Skin epidermis (tissue), 12 donors: ENCODE measurements at regions not wholly inside any gene's neighbourhood (a gene's known extent, or its start where the extent isn't known, plus 50 kb on each side); places are given as distances from the start of the nearest gene placed in this dataset.
"Not testable (repeated sequence)": the region's sequence is repeated elsewhere in the genome, so short reads cannot be mapped to it uniquely, and the experiment has no call there.

Source experiments
- H3K27ac ChIP-seq, 21 experiments: fragments of 200-600 bp; sonication (generic) in 11 of 21; one replicate each; pipeline ENCODE4 v1.5.0; 2020; ENCODE audit warnings: mild to moderate bottlenecking in 3 of 21, inconsistent platforms in 2 of 21, moderate library complexity in 2 of 21
- H3K4me3 ChIP-seq, 7 experiments: fragments of 200-600 bp; sonication (generic) in 2 of 7; one replicate each; pipeline ENCODE4 v1.5.0; 2020; ENCODE audit warnings: inconsistent platforms in 2 of 7, mild to moderate bottlenecking in 2 of 7, moderate library complexity in 1 of 7

DNA sequence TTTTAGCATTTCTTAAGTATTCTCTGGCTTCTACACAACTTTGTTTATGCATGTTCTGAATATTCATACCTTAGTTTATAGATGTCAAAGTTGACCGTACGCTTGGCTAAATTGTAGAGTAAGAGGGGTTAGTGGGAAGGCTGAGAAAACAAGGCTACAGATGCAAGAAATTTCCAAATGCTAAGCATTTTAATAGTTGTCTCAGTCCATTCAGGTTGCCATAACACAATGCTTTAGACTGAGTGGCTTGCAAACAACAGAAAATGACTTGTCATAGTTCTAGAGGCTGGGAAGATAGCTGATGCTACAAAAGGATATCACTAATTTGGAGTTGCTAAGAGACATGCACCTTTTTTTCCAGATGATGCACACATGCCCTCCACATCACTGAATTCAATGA lies 53.0 kb upstream of the C1QTNF3 start:
- H3K27ac ChIP-seq, H3K4me3 ChIP-seq: not testable (repeated sequence)

DNA sequence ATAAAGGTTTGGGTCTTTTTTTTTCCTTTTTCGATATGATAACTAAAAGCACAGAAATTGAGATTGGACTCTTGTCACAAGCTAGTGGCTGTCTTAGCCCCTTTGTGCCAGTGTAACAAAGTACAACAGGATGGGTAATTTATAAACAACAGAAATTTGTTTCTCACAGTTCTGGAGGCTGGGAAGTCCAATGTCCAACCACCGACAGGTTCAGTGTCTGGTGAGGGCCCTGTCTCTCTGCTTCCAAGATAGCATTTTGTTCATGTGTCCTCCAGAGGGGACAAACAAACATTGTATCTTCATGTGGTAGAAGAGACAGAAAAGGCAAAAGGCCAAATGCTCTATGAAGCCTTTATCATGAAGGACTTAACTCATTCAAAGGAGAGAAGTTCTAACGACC lies 56.9 kb upstream of the C1QTNF3 start:
- not testable (repeated sequence) for H3K4me3 ChIP-seq, H3K27ac ChIP-seq

DNA sequence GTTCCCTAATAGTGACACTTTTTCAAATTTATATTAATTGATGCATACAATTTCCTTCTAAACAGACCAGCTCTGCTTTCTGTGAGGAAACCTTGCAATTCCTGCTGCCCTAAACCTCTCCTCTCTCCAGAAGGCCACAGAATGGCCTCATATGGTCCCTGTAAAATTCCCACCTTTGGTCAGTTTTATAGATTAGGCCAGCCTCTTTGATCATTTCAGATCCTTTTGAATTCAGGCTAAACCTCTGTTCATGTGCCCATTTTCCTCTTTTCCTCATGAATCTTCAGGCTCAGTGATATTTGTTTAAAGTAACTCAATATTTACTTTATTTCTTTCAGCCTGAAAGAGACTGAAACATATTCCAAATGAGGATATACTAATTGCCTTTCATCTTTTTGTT lies 58.6 kb upstream of the C1QTNF3 start:
- H3K4me3 ChIP-seq, H3K27ac ChIP-seq: not testable (repeated sequence)

DNA sequence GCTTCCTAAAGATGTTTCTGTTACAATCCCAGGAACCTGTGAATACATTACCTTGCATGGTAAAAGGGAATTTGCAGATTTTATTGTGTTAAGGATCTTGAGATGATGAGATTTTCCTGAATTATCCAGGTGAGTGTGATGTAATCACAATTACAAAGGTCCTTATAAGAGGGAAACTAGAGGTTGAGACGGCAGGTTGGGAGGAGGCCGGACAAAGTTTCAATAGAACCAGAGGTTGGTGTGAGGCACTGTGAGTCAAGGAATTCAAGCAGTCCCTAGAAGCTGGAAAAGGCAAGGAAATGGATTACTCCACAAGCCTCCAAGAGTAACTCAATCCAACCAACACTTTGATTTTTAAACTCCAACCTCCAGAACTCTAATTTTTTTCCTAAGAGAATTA lies 65.9 kb upstream of the C1QTNF3 start:
- H3K4me3 ChIP-seq, H3K27ac ChIP-seq: not testable (repeated sequence)

DNA sequence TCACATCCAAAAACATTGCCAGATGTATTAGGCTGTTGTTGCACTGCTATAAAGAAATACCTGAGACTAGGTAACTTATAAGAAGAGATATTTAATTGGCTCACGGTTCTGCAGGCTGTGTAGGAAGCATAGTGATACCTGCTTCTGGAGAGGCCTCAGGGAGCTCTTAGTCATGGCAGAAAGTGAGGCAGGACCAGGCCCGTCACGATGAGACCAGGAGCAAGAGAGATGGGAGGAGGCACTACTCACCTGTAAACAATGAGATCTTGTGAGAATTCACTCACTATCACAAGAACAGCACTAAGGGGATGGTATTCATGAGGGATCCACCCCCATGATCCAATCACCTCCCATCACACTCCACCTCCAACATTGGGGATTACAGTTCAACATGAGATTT lies 81.3 kb upstream of the C1QTNF3 start:
- not testable (repeated sequence) for H3K4me3 ChIP-seq, H3K27ac ChIP-seq

DNA sequence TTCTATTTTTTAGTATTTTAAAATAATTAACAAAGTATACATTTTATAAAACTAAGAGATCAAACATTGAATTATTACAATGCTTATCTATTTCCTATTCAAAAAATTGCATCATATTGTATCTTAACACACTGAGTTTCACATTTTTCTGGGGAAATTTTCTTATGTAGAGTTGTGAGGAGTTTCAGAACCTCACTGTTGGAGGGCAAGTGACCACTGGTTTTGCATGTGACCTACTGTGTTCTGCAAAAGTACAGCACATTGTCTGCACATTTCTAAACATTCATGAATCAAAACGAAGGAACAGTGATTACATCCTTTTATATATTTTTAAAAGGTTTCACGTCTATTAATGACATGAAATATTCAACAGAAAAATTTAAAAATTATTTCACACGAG lies 82.3 kb upstream of the C1QTNF3 start:
- H3K4me3 ChIP-seq, H3K27ac ChIP-seq: not testable (repeated sequence)

DNA sequence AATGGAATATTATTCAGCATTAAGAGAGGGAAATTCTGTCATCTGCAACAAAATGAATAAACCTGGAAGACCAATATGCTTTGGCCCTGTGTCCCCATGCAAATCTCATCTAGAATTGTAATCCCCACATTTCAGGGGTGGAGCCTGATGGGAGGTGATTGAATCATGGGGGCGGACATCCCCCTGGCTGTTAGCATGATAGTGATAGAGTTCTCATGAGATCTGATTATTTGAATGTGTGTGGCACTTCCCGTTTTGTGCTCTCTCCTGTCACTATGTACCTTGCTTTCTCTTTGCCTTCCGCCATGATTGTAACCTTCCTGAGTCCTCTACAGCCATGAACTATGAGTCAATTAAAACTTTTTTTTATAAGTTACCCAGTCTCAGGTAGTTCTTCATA lies 83.7 kb upstream of the C1QTNF3 start:
- not testable (repeated sequence) for H3K27ac ChIP-seq, H3K4me3 ChIP-seq

DNA sequence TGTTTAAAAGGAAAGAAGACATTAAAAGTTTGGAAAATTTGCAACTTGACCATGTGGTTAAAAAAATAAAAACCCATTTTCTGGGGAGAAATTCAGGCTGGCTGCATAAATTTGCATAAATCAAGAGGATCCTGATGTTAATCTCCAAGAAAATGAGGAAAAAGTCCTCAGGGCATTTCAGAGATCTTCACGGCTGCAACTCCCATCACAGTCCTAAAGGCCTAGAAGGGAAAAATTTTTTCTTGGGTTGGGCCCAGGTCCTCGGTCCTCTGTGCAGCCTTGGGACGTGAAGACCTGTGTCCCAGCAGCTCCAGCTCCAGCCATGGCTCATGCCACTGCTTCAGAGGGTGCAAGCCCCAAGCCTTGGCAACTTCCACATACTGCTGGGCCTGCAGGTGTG lies 84.8 kb upstream of the C1QTNF3 start:
- H3K27ac ChIP-seq, H3K4me3 ChIP-seq: not testable (repeated sequence)

DNA sequence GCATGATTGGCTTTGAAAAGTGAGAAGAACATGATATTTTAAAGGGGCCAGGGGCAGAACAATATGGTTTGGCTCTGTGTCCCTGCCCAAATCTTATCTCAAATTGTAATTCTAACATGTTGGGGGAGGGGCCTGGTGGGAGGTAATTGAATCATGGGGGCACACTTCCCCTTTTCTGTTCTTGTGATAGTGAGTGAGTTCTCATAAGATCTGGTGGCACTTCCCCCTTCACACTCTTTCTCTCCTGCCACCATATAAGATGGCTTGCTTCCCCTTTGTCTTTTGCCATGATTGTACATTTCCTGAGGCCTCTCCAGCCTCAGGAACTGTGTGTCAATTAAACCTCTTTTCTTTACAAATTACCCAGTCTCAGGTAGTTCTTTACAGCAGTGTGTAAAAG lies 85.9 kb upstream of the C1QTNF3 start:
- H3K27ac ChIP-seq, H3K4me3 ChIP-seq: not testable (repeated sequence)

DNA sequence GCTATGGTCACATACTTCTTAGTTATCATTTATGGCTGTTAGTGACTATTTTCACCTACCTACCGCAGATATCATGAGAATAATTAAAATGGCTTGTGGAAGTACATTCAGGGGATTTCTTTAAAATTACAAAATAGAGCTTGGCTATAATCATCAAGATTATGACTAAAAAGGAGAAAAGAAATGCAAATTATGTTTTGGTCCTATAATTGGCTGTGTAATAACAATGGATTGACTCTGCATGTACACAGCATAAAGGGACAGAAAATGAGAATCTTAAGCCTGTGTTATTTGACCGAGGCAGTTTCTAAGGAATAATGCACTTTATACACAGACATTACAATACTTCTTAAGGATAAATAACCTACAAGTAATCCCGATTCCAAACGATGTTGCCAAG lies 112.0 kb upstream of the C1QTNF3 start:
- not testable (repeated sequence) for H3K4me3 ChIP-seq, H3K27ac ChIP-seq

DNA sequence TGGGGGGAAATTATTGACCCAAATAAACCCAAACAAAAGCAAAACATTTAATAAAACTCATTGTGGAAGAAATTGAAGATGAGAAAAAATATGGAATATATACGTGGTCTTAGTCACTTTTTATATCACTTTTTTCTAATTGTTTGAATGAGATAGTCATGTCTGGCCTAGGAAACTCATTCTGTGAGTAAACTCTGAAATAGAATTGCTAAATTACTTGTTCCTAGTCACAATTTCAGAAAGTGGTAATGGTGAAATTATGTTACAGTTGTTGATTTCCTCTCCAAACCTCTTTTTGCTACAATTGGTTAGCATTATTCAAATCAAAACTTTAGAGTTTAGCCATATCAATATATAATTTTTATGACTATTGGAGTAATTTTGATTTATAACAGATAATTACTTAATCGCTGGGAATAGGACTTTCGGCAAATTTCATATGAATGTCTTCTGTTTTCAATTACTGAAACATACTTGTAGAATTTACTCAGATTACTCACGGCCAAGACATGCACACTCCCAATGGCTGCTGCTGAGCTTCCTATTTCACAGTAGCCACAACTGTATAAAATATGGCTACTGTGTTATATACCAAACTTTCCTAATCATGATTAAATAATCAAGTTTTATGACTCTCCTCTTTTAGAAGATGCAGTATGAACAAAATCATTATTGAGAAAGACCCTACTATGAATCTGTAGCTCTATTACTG lies 113.8 kb upstream of the C1QTNF3 start:
- H3K4me3 ChIP-seq, H3K27ac ChIP-seq: not testable (repeated sequence)

DNA sequence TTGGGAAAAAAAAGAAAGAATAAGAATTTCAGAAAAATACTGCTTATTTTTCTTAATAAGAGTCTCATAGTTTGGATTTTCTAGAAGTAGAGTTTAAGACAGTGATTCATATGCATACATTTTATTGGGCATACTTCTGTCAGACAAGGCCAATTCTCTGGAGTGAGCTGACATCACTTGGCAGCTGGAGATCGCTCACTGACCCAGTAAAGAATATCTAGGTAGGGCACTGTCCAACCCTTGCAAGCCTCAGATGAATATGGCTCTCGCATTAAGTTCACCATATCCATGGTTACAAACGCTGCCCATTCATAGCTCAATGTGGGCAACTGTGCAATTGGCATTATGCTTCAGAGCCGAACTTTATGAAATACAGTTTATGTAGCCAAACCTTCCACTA lies 117.9 kb upstream of the C1QTNF3 start:
- H3K27ac ChIP-seq, H3K4me3 ChIP-seq: not testable (repeated sequence)

DNA sequence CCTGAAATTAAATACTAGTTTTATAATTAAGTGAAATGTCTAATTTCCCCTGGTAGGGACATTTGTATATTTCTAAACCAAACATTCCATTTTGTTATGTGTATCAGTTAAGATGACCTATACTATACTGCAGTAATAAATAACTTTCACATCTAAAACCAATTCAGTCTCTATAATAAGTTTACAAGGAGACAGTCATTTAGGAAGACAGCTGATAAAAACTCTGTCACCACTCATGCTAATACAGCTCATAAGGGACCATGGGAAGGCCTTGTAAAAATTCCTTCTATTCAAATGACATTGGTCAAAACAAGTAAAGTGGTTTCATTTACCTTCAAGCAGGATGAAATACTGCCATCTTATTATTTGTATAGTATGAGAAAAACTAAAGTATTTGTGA lies 128.4 kb upstream of the C1QTNF3 start:
- not testable (repeated sequence) for H3K27ac ChIP-seq, H3K4me3 ChIP-seq

DNA sequence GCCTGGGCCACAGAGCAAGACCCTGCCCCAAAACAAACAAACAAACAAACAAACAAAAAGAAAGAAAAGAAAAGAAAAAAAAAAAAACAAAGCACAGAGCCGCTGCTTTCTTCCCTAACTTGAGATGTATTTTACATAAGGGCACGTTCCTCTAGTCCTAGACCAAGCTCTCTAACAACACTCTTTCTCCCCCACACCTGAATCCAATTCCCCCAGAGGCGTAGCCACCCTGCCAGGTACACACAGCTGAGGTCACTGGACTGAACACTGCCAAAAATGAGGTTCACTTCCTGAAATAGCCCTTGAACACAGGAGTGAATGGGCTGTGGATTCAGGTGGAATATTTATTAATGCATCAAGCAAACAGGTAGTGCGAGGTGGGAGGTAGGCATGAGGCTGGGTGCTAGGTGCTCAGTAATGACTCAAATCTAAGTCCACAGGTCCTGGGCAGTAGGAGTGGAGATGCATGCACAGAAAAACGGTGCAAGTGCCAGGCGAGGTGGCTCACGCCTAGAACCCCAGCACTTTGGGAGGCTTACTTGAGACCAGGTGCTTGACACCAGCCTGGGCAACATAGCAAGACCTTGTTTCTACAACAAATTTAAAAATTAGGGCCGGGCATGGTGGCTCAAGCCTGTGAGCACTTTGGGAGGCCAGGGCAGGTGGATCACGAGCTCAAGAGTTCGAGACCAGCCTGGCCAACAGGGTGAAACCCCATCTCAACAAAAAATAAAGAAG lies 136.6 kb upstream of the C1QTNF3 start:
- not testable (repeated sequence) for H3K4me3 ChIP-seq, H3K27ac ChIP-seq

DNA sequence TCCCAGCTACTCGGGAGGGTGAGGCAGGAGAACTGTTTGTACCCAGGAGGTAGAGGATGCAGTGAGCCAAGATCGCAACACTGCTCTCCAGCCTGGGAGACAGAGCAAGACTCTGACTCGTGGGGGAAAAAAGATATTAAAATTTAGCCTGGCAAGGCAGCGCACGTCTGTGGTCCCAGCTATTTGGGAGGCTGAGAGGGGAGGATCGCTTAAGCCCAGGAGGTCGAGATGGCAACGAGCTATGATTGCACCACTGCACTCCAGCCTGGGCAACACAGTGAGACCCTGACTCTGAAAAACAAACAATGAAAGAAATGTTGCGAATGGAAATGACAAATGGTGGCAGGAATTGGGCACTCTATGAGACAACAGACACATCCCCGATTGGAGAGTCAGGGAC lies 137.2 kb upstream of the C1QTNF3 start:
- not testable (repeated sequence) for H3K27ac ChIP-seq

DNA sequence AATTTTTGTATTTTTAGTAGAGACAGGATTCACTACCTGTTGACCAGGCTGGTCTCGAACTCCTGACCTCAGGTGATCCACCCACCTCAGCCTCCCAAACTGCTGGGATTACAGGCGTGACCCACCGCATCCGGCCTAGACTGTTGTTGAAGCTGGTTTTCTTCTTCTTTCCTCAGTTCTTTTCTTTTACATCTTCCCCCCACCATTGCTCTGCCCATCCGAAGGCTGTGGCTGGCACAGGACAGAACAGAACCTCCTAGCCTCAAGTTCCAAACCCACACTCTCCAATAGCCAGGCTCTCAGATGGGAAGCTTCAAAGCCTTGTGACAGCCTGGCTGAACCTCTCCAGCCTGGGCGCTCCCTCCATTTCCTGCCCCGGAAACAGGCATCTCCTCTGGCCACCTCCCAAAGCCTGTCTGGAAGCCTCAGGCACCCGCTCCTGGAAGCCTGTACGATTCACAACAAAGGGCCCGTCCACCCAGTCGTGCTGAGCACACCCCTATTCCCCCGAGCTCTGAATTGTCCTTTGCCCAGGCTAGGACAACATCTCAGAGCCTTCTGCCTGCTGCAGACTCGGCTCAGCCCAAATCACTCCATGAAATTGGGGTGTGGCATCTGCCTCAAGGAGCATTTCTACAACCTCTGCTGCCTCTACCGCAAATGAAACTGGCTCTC lies 138.1 kb upstream of the C1QTNF3 start:
- H3K27ac ChIP-seq, result not testable (repeated sequence)

More for the DNA sequence above, 137.2 kb upstream of the C1QTNF3 start:
- not testable (repeated sequence) for H3K4me3 ChIP-seq

DNA sequence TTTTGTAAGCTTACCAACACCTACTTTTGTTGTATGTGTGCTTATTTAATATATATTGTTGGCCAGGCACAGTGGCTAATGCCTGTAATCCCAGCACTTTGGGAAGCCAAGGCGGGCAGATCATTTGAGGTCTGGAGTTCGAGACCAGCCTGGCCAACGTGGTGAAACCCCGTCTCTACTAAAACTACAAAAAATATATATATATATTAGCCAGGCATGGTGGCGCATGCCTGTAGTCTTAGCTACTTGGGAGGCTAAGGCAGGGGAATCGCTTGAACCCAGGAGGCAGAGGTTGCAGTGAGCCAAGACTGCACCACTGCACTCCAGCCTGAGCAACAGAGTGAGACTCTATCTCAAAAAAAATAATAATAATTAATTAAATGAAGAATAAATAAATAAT lies 142.0 kb upstream of the C1QTNF3 start:
- not testable (repeated sequence) for H3K4me3 ChIP-seq, H3K27ac ChIP-seq

More for the DNA sequence above, 138.1 kb upstream of the C1QTNF3 start:
- H3K4me3 ChIP-seq, result not testable (repeated sequence)

DNA sequence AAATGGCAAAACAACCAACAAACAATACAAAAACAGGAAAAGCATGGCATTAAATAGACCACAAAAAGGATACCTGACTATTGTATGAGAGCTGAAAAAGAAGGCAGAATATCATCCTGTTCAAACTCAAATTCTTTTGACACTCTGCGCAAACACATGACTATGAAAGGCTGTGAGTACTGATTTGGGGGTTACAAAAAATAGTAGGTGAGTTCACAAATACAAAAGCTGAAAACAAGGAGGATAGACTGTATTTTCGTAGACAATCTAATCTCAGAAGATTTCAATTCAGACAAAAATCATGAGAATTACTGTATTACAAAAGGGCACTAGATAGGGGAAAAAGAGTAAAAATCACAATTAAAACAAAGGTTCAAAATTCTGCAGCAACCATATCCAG lies 142.6 kb upstream of the C1QTNF3 start:
- not testable (repeated sequence) for H3K27ac ChIP-seq, H3K4me3 ChIP-seq

DNA sequence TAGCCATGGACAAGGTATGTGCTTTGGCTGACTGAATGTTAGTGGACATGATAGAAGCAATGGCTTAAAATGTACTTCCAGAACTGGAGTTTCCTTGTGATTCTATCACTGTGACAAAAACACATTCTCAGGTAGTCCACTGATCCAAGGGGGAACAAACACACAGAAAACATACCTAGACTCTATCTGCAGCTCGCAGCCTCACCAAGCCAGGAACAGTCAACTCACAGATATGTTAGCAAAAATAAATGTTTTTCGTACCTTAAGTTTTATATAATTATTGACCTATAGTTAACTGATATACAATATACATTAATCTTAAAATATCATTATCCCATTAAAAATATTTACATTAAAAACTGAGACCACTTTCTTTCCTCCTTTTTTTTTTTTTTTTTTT lies 143.1 kb upstream of the C1QTNF3 start:
- H3K4me3 ChIP-seq, H3K27ac ChIP-seq: not testable (repeated sequence)

DNA sequence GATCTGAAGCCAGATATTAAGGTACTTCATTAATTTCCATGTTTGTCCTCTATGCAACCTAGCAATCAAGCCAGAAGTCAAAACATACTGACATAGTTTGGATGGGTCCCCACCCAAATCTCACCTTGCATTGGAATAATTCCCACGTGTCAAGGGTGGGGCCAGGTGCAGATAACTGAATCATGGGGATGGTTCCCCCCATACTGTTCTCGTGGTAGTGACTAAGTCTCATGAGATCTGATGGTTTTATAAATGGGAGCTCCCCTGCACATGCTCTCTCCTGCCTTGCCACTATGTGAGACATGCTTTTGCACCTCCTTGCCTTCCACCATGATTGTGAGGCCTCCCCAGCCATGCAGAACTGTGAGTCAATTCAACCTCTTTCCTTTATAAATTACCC lies 143.9 kb upstream of the C1QTNF3 start:
- not testable (repeated sequence) for H3K27ac ChIP-seq, H3K4me3 ChIP-seq

DNA sequence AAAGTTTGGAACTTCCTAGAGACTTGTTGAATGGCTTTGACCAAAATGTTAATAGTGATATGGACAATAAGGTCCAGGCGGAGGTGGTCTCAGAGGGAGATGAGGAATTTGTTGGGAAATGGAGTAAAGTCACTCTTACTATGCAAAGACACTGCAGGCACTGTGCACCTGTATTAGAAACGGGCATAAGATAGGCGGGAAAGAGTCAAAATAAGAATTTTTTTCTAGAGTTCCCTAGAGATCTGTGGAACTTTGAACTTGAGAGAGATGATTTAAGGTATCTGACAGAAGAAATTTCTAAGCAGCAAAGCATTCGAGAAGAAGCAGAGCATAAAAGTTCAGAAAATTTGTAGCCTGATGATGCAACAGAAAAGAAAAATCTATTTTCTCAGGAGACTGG lies 144.4 kb upstream of the C1QTNF3 start:
- H3K4me3 ChIP-seq, result not testable (repeated sequence)

More for the DNA sequence above, 144.4 kb upstream of the C1QTNF3 start:
- not testable (repeated sequence) for H3K27ac ChIP-seq
